ENCODE measurements at regions not wholly inside any gene's neighbourhood (a gene's known extent, or its start where the extent isn't known, plus 50 kb on each side); places are given as distances from the start of the nearest gene placed in this dataset.
"Not testable (repeated sequence)": the region's sequence is repeated elsewhere in the genome, so short reads cannot be mapped to it uniquely, and the experiment has no call there.

GRCh38 chr7:94154182-94154581 is 150.0 kb upstream of the BET1 start:
- no peak for ATAC-seq
- DNase-seq (ENCODE audit: low read depth in 1 of 2, low spot score in 1 of 2), result no peak
- no peak for FAIRE-seq
- POLR2A ChIA-PET, result no interaction called here
- Histone ChIP-seq H3K4me1 (peaks cover 11% of the 10 kb centered on the region), H3K4me2 (peak overlapping the region; percentile 37; the same call in 2 of the 3 replicates), H3K4me3 (no peak overlapping the region), H3K9me3 (no peaks in the 10 kb centered on the region), H3K27ac (no peak overlapping the region)
- no peak for TF ChIP-seq FOXS1 (CRISPR knock-in tag; IDR thresholded peaks at IDR 0.05)
- no peak for TF ChIP-seq ATOH8 (CRISPR knock-in tag; IDR thresholded peaks at IDR 0.05; ENCODE audit: low read depth)
- no peak for TF ChIP-seq FOSB (CRISPR knock-in tag; IDR thresholded peaks at IDR 0.05)
- no peak for TF ChIP-seq TFCP2L1 (CRISPR knock-in tag; IDR thresholded peaks at IDR 0.05)
- no peak for TF ChIP-seq RAD21 (conservative IDR thresholded peaks at IDR 0.05 in 1 of 2, IDR thresholded peaks at IDR 0.05 in 1 of 2)
- TF ChIP-seq, protein P1, sequence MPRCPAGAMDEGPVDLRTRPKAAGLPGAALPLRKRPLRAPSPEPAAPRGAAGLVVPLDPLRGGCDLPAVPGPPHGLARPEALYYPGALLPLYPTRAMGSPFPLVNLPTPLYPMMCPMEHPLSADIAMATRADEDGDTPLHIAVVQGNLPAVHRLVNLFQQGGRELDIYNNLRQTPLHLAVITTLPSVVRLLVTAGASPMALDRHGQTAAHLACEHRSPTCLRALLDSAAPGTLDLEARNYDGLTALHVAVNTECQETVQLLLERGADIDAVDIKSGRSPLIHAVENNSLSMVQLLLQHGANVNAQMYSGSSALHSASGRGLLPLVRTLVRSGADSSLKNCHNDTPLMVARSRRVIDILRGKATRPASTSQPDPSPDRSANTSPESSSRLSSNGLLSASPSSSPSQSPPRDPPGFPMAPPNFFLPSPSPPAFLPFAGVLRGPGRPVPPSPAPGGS (IDR thresholded peaks at IDR 0.05), result no peak
- TF ChIP-seq, protein P2, sequence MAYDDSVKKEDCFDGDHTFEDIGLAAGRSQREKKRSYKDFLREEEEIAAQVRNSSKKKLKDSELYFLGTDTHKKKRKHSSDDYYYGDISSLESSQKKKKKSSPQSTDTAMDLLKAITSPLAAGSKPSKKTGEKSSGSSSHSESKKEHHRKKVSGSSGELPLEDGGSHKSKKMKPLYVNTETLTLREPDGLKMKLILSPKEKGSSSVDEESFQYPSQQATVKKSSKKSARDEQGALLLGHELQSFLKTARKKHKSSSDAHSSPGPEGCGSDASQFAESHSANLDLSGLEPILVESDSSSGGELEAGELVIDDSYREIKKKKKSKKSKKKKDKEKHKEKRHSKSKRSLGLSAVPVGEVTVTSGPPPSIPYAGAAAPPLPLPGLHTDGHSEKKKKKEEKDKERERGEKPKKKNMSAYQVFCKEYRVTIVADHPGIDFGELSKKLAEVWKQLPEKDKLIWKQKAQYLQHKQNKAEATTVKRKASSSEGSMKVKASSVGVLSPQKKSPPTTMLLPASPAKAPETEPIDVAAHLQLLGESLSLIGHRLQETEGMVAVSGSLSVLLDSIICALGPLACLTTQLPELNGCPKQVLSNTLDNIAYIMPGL (CRISPR knock-in tag; IDR thresholded peaks at IDR 0.05; ENCODE audit: borderline replicate concordance), result no peak
- TF ChIP-seq BHLHE40 (IDR thresholded peaks at IDR 0.05; ENCODE audit: low read depth, low read length), result no peak
- CTCF ChIA-PET, result no interaction called here

GRCh38 chr7:94154858-94155257 is 150.7 kb upstream of the BET1 start:
- TF ChIP-seq HES2 (IDR thresholded peaks at IDR 0.05), result no peak
- no peak for TF ChIP-seq CTCF (IDR thresholded peaks at IDR 0.05)
- no peak for TF ChIP-seq CHD4 (IDR thresholded peaks at IDR 0.05; ENCODE audit: borderline replicate concordance)
- no peak for TF ChIP-seq HOXB13 (CRISPR knock-in tag; IDR thresholded peaks at IDR 0.05; ENCODE audit: low read depth)
- no peak for TF ChIP-seq MYC (IDR thresholded peaks at IDR 0.05; ENCODE audit: borderline replicate concordance, low read length)
- TF ChIP-seq RARB (CRISPR knock-in tag; IDR thresholded peaks at IDR 0.05), result no peak
- TF ChIP-seq JUN (IDR thresholded peaks at IDR 0.05), result no peak
- no peak for TF ChIP-seq E2F6 (IDR thresholded peaks at IDR 0.05; ENCODE audit: borderline replicate concordance, low read depth)
- DNase-seq (ENCODE audit: low read depth in 1 of 2, low spot score in 1 of 2) (peak in 1 of 2 experiments; percentile 13), ATAC-seq (peak in 1 of 2 experiments; percentile 56; a peak in 1 of 6 replicates), FAIRE-seq (no peak)
- H3K4me1 ChIP-seq, result peaks cover 11% of the 10 kb centered on the region
- H3K4me2 ChIP-seq, result peak overlapping the region; percentile 37; the same call in 2 of the 3 replicates
- 34% methylated on average over 3 of the region's 3 CpGs for WGBS (ENCODE audit: missing lambda C conversion rate)
- peak overlapping the region; percentile 19 to 70; a peak in 4 of 6 replicates for H3K27ac ChIP-seq
- no peaks in the 10 kb centered on the region for H3K9me3 ChIP-seq
- ChIA-PET POLR2A (no interaction called here), CTCF (interaction anchor here (1.0 kb wide), 1 partner anchor 265 kb away, joined by 3 read pairs; the partner anchor contains the start of gene TFPI2)
- H3K4me3 ChIP-seq, result no peak overlapping the region

GRCh38 chr7:94157659-94158306 is 153.6 kb upstream of the BET1 start:
- H3K4me2 ChIP-seq, H3K27ac ChIP-seq: not testable (repeated sequence)
- 94% methylated on average over 5 of the region's 5 CpGs for WGBS (ENCODE audit: missing lambda C conversion rate)

More at GRCh38 chr7:94157659-94158306, 153.6 kb upstream of the BET1 start:
- POLR2A ChIA-PET; ATAC-seq; CTCF ChIA-PET; FAIRE-seq; H3K4me3 ChIP-seq; DNase-seq (ENCODE audit: low read depth in 1 of 2, low spot score in 1 of 2); H3K9me3 ChIP-seq: not testable (repeated sequence)
- H3K4me1 ChIP-seq, result peaks cover 11% of the 10 kb centered on the region
